Stimulated activated CD4-positive, alpha-beta T cell treated with anti-CD3 and anti-CD28 coated beads, Interleukin-15, amount 100 ng/mL, for 1 hour (primary cell): ENCODE measurements at regions not wholly inside any gene's neighbourhood (a gene's known extent, or its start where the extent isn't known, plus 50 kb on each side); places are given as distances from the start of the nearest gene placed in this dataset.
"Not testable (repeated sequence)": the region's sequence is repeated elsewhere in the genome, so short reads cannot be mapped to it uniquely, and the experiment has no call there.

Experiments
- DNase-seq, 2 donors: peaks; one replicate each; pipeline ENCODE4 v3.0.0-alpha.2; 2020; ENCODE audit warnings: low read depth in 1 of 2, low spot score in 1 of 2

DNA sequence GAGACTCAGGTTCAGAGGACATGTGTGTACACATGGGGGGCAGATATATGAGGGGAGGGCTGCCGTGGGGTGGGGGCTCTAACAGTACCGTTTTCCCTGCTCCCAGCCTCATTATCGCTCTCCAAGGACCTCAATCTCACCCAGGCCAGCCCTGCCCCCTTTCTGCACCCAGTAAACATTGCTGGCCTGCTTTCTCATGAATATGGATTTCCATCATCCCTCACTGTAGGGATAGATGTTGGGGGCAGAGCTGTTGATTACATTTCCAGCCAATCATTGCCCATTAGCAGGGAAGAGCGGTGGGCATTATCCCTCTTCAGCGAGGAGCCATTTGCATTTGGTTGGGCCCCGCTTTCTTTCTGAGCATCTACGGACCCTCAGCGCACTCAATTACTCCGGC lies 273.8 kb downstream of the RPS6KC1 start:
- DNase-seq: no peak

DNA sequence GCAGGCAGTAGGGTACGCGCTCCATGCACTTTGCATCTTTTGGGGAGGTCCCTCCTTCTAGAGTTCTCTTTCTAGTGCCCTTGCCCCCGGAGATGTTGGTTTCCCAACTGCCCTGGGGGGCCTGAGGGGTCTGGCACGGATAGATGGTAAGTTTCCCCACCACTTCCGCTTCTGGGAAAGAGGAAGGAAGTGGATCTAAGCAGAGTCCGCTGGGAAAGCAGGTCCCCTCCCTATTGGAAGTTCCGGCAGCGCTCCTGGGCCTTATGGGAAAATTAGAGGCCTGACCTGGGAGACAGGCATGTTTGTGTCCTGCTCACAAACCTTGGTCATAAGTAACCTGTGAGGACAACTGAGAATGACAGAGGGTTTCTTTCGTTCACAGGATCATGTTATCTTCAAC lies 274.4 kb downstream of the RPS6KC1 start:
- no peak for DNase-seq

DNA sequence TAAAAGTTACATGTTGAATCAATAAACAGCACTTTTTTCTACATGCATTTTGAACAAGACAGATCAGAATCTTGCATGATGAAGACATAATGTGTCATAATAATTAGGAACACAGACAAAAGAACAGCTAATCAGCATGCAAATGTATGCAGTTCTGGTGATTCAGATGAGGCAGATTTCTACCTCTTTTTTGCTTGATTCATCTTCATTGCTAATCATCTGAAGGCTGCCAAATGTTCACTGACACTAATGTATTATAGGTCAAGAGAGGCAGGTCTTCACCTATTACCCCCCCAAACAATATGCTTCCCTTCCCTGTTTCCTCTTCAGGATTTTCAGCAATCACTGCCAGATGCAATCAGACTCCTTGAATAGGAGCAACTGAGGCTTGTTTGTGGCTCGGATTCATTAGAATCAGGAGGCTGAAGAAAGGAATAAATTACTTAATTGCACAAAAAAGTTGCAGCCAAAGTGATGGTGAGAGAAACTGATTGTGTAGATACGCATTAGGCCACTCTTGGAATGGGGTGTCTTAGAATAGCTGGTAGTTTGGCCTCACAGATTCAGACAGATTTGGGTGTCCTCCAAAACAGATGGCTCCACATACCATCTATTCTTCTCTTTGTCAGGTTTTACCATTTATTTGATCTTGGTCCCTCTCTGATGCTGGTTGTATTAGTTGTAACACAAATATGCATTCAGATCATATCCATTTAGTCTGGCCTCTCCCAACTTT lies 275.4 kb downstream of the RPS6KC1 start:
- DNase-seq: no peak

DNA sequence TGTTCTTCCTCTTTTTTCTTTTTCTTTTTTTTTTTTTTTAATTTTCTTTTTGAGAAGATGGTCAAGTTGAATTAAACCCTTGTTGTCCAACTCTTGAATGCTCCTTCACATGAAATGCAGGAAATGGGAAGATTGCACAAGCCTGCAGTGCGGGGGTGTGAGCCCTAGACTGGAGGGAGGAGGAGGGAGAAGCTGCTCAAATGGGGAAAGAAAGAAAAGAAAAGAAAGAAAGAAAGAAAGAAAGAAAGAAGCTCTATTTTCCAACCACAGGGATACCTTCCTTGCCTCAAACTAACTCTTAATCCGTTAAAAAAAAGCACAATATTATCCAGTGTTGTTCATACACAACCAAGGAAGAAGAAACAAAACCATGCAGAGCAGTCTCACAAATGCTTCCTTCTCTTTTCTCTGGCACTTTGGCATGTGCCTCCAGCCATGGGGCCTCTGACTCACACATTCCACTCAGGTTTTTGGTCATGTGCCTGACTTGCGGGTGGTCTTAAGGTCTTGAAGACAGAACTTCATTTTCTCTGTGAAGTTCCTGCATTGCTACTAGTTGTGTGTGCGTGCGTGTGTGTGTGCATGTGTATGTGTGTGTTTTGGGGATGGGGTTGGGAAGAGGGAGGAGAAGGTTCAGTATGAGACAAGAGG lies 276.1 kb downstream of the RPS6KC1 start:
- no peak for DNase-seq

DNA sequence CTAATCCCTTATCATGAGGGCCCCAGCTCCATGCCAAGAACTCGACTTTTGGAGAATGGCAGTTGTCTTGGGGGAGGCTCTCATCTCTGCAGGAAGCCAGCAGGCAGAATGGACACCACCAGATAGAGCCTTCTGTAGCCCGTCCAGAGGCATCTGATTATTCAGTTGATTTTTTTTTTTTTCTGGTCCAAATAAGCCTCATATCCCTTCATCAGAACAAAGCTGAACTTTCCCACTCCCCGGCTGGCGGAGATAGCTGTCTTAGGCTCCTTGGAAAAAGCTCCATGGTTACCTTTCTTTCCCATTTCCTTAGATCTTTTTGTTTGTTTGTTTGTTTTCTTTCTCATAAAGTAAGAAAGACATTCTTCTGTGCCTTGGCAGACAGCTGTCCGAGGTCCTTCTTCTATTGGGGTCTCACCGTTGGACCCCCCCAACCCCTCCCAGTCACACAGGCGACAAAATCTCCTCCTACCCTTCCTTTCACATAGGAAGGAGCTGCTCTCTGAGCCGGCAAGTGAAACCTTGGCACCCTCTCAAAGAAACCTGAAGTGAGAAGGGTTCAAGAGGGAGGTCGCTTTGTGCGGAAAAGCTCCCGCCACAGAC lies 278.5 kb downstream of the RPS6KC1 start:
- no peak for DNase-seq

DNA sequence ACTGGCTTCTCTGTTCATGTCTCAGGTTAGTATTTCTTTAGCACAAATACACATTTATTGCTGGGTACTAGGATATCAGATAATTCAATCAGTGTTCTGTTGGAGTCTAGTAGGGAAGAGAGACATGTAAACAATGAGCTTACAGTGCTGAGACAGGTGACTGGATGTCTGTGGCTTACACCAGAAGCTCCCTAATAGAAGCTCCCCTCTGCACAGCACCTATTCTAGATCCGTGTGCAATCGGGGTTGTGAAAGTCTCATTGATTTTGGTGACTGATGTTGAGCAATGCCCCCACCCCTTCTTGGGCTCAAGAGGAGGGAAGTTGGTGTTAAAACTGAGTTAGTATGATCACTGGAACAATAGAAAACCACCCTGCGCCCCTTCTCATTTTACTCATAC lies 279.2 kb downstream of the RPS6KC1 start:
- DNase-seq: no peak

DNA sequence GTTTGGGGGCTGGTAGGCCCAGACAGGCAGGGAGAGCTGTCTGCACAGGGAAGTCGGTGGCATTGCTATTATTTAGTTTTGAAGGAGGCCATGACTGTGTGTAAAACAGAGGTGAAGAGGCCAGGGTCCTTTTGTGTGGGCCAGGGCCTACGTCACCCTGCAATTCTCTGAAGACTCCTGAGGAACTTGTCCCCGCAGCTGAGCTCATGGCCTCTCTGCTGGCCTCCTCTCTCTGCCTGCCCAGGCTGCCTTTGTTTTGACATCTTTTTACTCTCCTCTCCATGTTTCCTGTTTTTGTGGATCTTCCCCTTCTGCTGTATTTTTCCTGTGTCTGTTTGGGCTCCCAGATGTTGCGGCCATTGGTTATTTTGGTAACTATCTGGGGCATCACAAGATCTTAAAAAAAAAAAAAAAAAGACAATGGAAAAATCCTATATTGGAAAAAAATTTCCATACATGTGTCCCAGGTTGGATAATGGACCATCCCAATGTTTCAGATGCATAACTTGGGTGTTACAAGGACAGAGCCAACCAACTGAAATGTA lies 280.7 kb downstream of the RPS6KC1 start:
- DNase-seq: no peak

DNA sequence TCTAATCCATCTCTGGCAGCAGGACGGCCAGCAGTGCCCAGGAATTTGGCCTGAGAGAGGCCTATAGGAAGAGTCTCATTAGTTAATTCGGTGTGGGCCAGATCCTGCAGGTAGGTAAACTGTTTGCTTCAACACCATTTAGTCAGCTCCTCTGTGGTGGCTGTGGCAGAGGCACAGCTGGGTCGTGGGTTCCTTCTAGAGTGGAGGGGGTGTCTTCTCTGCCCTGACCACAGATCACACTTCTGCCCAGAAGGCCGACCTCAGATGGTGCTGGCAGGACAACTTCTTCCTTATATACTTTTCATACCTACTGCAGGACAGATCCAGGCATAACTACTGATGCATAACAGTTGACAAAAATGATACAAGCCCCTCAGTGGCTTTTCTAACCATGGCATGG lies 281.4 kb downstream of the RPS6KC1 start:
- no peak for DNase-seq

DNA sequence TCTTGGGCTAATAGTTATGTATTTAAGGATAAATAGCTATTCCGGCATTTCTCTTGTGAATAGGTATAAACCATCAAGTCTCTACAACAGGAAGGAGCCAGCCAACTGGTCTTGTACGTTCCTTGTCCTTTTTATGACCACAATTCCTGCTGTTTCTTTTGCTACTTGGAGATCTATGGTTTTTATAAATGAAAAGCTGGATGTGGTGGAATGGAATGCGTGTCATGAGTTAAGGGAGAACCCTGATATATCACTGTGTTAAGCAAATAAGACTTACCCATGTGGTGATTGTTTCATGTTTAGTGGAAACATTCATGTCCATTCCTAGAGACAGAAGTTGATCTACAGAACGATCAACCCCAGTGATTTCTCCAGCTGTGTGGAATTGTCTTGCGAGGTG lies 282.1 kb downstream of the RPS6KC1 start:
- no peak for DNase-seq

DNA sequence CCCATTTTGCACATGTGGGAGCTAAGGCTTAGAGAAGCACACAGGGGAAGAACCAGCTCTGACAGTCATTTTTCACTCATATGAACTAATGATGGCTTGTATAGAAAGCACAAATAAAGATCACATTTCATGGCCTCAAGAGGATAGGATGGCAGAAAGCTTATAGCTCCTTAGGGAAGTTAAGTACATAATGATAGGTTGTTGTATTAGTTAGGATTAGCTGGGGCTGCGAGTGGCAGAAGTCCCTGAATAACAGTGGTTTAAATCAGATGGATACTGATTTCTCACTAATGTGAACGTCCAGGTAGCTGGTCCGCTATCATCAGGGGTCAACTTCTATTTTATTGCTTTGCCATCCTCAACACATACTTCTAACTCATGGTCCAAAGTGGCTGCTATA lies 284.0 kb downstream of the RPS6KC1 start:
- DNase-seq: no peak

DNA sequence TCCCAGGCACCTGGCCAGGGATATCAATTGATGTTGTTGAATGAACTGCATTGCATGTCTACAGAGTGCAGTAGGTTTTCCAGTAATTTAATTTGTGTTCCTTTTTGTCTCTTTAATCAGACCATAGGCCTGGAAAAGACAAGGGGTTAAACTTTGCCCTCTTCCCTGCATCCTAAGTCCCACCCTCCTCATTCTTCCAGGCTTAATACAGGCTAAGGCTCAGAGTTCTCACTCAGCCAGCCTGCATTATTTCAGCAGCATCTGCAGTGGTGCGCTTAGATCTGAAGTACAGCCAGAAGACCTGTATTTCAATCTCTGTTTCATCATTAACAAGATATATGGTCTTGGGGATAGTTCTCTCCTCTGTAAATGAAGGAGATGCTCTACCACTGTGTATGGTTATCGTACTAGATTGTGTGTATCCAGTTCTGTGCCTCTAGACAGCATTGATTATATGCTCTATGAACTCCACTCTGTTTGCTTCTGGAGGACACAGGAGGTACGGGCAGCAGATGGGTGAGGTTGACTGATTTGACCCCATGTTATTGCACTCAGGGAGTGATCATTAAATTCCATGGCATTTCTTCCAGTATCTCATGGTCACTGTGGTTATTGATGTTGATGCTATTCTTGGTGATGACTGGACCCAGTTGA lies 286.1 kb downstream of the RPS6KC1 start:
- DNase-seq: no peak

DNA sequence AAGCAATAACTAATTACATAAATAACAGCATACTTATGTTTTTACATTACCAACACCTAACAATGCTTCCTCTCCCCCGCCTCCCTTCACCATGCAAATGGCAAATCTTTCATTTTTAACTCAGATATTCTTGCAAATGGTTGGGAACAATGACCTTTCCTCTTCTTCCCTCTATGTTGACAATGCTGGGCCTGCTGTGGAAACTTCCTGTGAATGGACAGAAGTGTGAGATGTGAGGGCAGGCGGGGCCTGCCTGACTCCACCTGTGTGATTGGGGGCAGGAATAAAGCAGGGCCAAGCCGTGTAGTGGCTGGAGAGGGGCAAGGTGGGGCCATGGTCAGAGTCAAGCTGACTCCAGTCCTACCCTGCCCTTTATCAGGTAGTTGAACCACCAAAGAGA lies 289.6 kb downstream of the RPS6KC1 start:
- DNase-seq: no peak

DNA sequence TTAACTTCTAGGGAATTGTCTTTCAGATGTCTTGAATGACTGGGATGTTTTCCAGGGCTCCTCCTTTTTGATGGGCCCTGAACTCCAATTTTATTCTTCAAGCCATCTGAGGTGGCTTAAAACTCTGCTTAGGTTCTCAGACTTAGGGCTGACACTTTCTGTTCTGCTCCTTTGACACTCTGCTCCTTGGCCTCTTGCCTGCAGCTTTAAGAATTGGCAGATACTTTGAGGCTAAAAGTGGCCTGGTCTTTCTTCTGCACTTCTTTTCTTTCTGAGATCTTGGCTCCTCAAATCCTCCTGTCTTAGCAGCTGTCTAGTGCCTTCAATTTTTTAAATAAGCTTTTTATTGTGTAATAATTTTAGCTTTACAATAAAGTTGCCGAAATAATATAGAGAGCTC lies 294.6 kb downstream of the RPS6KC1 start:
- no peak for DNase-seq

DNA sequence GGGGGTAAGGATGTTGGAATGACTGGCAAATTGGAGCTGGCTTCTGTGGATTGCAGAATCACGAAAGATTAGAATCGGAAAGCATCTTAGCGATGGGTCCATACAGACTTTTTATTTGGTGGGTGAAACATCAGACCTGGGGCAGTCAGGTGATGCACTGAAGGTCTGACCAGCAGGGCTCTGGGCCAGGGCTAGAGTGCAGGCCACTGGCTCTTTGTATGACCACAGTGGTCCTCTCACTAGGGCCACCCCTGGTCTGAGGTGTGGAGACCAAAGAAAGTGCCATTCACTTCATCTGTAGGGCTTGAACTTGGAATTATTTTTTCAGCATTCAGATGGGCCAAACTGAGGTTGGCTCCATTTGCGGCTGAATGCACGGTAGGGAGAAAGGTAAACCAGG lies 306.4 kb downstream of the RPS6KC1 start:
- no peak for DNase-seq

DNA sequence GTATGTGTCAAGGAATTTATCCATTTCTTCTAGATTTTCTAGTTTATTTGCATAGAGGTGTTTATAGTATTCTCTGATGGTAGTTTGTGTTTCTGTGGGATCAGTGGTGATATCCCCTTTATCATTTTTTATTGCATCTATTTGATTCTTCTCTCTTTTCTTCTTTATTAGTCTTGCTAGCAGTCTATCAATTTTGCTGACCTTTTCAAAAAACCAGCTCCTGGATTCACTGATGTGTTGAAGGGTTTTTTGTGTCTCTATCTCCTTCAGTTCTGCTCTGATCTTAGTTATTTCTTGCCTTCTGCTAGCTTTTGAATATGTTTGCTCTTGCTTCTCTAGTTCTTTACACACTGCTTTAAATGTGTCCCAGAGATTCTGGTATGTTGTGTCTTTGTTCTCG lies 307.3 kb downstream of the RPS6KC1 start:
- not testable (repeated sequence) for DNase-seq

DNA sequence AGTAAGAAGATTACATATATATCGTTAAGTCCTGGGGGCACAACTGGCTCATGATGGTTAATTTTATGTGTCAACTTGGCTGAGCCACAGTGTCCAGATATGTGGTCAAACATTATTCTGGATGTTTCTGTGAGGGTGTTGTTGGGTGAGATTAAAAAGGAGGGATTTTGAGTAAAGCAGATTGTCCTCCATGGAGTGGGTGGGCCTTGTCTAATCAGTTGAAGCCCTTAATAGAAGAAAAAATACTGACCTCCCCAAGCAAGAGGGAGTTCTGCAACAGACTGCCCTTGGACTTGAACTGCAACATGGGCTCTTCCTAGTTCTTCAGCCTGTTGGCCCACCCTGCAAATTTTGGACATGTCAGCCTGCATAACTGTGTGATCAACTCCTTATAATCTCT lies 311.6 kb downstream of the RPS6KC1 start:
- DNase-seq: no peak

DNA sequence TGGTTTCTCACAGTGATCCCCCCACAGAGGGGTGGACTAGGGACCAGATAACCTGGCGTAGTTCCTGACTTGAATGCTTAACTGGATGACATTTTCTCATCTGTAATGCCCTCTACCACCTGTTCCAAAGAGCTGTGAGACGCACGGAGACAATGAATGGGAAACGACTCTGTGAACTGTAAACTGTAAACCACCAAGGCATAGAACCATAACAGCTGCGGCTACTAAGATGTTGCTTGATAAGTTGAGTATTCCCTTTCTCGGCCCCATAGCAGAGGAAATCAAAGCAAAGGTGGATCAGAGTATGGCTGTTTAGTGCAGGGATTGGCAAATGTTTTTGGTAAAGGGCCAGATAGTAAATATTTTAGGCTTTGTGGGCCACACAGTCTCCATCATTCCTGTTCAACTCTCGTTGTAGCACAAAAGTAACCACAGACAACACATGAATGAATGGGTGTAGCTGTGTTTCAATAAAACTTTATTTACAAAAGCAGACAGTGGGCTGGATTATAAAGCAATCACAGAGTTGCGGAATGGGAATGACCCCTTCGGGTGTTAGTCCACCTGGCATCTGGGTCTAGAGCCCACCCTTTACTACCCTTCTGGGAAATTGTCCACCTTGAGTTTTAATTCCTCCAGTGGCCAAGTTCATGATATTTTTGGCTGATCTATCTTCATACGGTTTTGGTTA lies 315.2 kb downstream of the RPS6KC1 start:
- no peak for DNase-seq

DNA sequence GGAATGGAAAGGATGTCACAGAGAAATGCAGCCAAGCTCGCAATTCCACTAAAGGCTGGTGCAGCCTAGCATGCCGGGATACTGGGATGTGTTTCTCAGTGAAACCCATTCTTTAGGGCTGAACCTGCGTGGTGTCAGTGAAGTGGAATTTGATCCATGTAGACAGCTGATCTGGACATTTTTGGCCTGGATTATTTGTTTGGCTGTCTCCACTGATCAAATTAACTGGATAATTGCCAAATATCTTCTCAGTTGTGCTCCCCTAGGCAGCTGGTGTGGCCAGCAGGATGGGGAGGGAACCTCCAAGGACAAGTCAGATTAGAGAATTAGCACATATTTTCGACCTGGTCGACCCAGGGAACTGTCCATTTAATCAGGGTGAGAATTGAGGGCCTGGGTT lies 318.4 kb downstream of the RPS6KC1 start:
- DNase-seq: no peak

DNA sequence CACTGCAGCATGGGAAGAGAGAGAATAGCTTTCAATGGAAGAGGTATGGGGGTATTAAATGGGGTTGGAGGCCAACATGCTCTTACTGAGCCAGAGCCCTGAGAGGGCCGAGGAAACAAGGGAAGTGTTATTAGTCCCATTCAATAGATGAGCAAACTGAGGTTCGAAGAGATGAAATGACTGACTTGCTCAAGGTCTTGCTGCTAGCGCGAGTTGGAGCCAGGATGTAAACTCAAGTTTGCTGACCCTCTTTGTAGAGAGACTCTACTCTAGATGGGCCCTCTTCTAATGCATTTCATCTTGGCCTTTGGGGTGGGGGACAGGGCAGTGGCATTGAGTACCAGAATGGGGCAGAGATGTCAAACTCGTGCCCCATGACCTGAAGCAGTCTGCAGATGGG lies 319.5 kb downstream of the RPS6KC1 start:
- no peak for DNase-seq

DNA sequence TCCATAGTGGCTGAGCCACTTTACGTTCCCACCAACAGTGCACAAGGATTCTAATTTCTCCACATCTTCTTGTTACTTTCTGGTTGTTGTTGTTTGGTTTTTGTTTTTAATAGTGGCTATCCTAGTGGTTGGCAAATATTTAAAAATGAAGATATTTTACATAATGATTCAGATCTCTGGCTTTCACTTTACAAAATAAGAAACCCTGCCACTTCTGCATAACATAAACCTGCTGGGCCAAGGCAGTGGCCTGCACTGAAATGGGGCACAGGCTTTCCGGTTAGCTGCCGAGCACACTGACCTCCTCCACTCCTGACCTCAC lies 320.4 kb downstream of the RPS6KC1 start:
- DNase-seq: no peak

DNA sequence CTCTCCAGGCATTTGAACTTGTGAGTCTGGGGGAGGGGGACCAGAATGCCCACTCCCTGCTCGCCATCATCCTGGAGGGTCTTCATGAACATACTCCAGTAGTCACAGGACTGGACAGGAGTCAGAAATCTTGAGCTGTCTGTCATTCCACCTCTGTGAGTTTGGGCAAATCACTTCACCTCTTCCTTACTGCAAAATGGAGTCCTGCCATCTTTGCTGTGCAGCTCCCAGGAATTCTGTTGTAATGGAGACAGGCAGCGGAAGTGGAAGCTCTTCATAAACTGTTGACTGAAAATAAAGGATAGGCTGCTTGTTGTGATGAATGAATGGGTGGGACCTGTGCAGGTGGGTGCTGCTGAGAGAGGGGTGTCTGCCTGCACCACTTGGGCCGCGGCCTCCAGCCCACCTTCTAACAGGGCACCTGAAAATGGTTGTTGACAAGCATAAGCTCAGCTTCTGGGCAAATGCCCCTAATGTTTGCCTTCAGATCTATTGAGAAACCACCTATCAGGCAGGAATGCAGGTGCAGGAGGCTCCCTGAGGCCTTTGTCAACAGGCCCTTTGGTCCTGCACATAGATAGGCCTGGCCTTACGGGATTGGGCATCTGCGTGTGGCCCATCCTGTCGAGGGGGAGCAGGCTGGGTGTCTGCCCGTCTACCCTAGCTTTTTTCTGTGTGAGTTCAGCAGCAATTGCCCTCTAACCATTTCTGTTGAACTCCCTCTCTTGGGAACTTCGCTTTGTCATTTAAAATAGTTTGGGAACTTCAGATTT lies 321.0 kb downstream of the RPS6KC1 start:
- no peak for DNase-seq
